ENCODE measurements at regions not wholly inside any gene's neighbourhood (a gene's known extent, or its start where the extent isn't known, plus 50 kb on each side); places are given as distances from the start of the nearest gene placed in this dataset.

- no peaks in the 10 kb centered on the region for H3K27me3 ChIP-seq (ENCODE audit: control insufficient read depth, insufficient read depth, low read length)
- H3K36me3 ChIP-seq (ENCODE audit: control insufficient read depth, insufficient read depth, low read length): no peaks in the 10 kb centered on the region
- no peak overlapping the region for H3K4me3 ChIP-seq (ENCODE audit: low read depth, low read length)
- no peak for DNase-seq (ENCODE audit: low read depth)
- no peak for TF ChIP-seq CTCF (IDR thresholded peaks at IDR 0.05; ENCODE audit: insufficient read depth, low read length, severe bottlenecking)
- no peak for FAIRE-seq
Observed at GRCh38 chr7:389911-390601, 100.1 kb downstream of the FOXL3 start.

GRCh38 chr7:390761-391410 is 100.9 kb downstream of the FOXL3 start:
- FAIRE-seq (no peak), DNase-seq (ENCODE audit: low read depth) (no peak)
- Histone ChIP-seq H3K36me3 (ENCODE audit: control insufficient read depth, insufficient read depth, low read length) (no peaks in the 10 kb centered on the region), H3K4me3 (ENCODE audit: low read depth, low read length) (no peak overlapping the region), H3K27me3 (ENCODE audit: control insufficient read depth, insufficient read depth, low read length) (no peaks in the 10 kb centered on the region)
- TF ChIP-seq CTCF (IDR thresholded peaks at IDR 0.05; ENCODE audit: insufficient read depth, low read length, severe bottlenecking): no peak

GRCh38 chr7:391411-391951 is 101.5 kb downstream of the FOXL3 start:
- no peak for TF ChIP-seq CTCF (IDR thresholded peaks at IDR 0.05; ENCODE audit: insufficient read depth, low read length, severe bottlenecking)
- no peaks in the 10 kb centered on the region for H3K27me3 ChIP-seq (ENCODE audit: control insufficient read depth, insufficient read depth, low read length)
- no peaks in the 10 kb centered on the region for H3K36me3 ChIP-seq (ENCODE audit: control insufficient read depth, insufficient read depth, low read length)
- DNase-seq (ENCODE audit: low read depth): peak; percentile 68
- H3K4me3 ChIP-seq (ENCODE audit: low read depth, low read length): no peak overlapping the region
- no peak for FAIRE-seq

- no peak overlapping the region for H3K4me3 ChIP-seq (ENCODE audit: low read depth, low read length)
- no peaks in the 10 kb centered on the region for H3K36me3 ChIP-seq (ENCODE audit: control insufficient read depth, insufficient read depth, low read length)
- FAIRE-seq (no peak), DNase-seq (ENCODE audit: low read depth) (no peak)
- no peak for TF ChIP-seq CTCF (IDR thresholded peaks at IDR 0.05; ENCODE audit: insufficient read depth, low read length, severe bottlenecking)
- H3K27me3 ChIP-seq (ENCODE audit: control insufficient read depth, insufficient read depth, low read length): no peaks in the 10 kb centered on the region
Observed at GRCh38 chr7:391961-392524, 102.1 kb downstream of the FOXL3 start.

GRCh38 chr7:392822-393221 is 102.9 kb downstream of the FOXL3 start:
- Histone ChIP-seq H3K4me3 (ENCODE audit: low read depth, low read length) (no peak overlapping the region), H3K36me3 (ENCODE audit: control insufficient read depth, insufficient read depth, low read length) (no peaks in the 10 kb centered on the region), H3K27me3 (ENCODE audit: control insufficient read depth, insufficient read depth, low read length) (no peaks in the 10 kb centered on the region)
- TF ChIP-seq CTCF (IDR thresholded peaks at IDR 0.05; ENCODE audit: insufficient read depth, low read length, severe bottlenecking): no peak
- DNase-seq (ENCODE audit: low read depth) (no peak), FAIRE-seq (no peak)
